Kidney epithelial cell (primary cell): ENCODE measurements at regions not wholly inside any gene's neighbourhood (a gene's known extent, or its start where the extent isn't known, plus 50 kb on each side); places are given as distances from the start of the nearest gene placed in this dataset.

Experiments used
- DNase-seq: peaks from one replicate; pipeline ENCODE4 v3.0.0-alpha.2; 2010; ENCODE audit warnings: low read depth
- H3K27me3 ChIP-seq: 2 replicates; pipeline ENCODE4 v1.6.0; 2011; ENCODE audit warnings: low read length; ENCODE audit not compliant: control insufficient read depth, insufficient read depth
- H3K36me3 ChIP-seq: 2 replicates; pipeline ENCODE4 v1.5.1; 2011; ENCODE audit warnings: low read length; ENCODE audit not compliant: control insufficient read depth, insufficient read depth
- H3K4me3 ChIP-seq: 2 replicates; pipeline ENCODE4 v1.5.1; 2011; ENCODE audit warnings: low read depth, mild to moderate bottlenecking, control low read depth, low read length
- TF ChIP-seq, protein P1 (sequence below): IDR thresholded peaks from 2 replicates; pipeline ENCODE4 v1.5.1; 2011; ENCODE audit warnings: mild to moderate bottlenecking, moderate library complexity, low read length, control low read depth, inconsistent platforms; ENCODE audit not compliant: insufficient read depth, poor library complexity, severe bottlenecking

- no peaks in the 10 kb centered on the region for H3K27me3 ChIP-seq
- no peak overlapping the region for H3K4me3 ChIP-seq
Observed at GRCh38 chr5:145551714-145552113, 283.4 kb downstream of the PRELID2 start.

GRCh38 chr5:145548097-145548496 lies 287.0 kb downstream of the PRELID2 start:
- TF ChIP-seq, protein P1, sequence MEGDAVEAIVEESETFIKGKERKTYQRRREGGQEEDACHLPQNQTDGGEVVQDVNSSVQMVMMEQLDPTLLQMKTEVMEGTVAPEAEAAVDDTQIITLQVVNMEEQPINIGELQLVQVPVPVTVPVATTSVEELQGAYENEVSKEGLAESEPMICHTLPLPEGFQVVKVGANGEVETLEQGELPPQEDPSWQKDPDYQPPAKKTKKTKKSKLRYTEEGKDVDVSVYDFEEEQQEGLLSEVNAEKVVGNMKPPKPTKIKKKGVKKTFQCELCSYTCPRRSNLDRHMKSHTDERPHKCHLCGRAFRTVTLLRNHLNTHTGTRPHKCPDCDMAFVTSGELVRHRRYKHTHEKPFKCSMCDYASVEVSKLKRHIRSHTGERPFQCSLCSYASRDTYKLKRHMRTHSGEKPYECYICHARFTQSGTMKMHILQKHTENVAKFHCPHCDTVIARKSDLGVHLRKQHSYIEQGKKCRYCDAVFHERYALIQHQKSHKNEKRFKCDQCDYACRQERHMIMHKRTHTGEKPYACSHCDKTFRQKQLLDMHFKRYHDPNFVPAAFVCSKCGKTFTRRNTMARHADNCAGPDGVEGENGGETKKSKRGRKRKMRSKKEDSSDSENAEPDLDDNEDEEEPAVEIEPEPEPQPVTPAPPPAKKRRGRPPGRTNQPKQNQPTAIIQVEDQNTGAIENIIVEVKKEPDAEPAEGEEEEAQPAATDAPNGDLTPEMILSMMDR, result no peak
- Histone ChIP-seq H3K4me3 (no peak overlapping the region), H3K36me3 (no peaks in the 10 kb centered on the region), H3K27me3 (no peaks in the 10 kb centered on the region)
- no peak for DNase-seq

More at GRCh38 chr5:145551714-145552113, 283.4 kb downstream of the PRELID2 start:
- TF ChIP-seq, protein P1, result no peak
- no peaks in the 10 kb centered on the region for H3K36me3 ChIP-seq
- no peak for DNase-seq

DNA sequence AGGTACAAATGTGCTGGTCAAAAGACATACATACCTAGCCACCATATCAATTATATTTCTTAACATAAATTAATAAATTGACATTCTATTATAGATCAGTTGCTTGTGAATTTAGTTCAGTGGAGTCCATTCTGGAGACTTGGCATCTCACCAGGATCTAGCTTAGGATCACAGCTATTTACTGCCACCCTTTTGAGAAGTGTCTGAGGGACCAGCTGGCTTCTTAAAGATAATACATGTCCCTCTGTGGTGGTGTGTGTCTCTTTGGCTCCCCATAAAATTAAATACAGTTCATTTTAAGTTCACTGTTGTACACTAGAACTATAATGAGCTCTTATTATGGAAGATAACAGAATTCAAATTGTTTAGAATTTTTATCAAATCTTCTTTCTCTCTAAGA lies 290.7 kb downstream of the PRELID2 start:
- H3K4me3 ChIP-seq, result no peak overlapping the region
- H3K27me3 ChIP-seq, result no peaks in the 10 kb centered on the region
- TF ChIP-seq, protein P1, result no peak
- H3K36me3 ChIP-seq, result no peaks in the 10 kb centered on the region
- no peak for DNase-seq

GRCh38 chr5:145543968-145544367 lies 291.2 kb downstream of the PRELID2 start:
- Histone ChIP-seq H3K4me3 (no peak overlapping the region), H3K27me3 (no peaks in the 10 kb centered on the region), H3K36me3 (no peaks in the 10 kb centered on the region)
- TF ChIP-seq, protein P1, result no peak
- DNase-seq, result no peak

DNA sequence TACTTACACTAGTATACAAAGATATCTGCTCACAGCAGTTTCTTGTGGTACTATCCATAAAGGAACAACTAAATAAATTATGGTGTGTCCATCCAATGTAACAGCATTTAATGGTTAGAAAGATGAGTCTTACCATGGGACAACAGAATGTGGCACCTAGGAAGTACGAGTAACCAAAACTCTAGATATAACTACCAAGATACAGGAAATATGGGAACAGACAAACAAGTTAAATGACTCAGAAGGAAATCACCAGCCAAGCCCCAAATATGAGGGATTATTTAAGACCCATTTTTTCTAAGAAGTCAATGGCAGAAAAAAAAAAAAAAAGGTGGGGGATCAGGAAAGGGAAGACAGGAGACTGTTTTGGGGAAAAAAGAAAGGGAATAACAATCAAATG lies 294.8 kb downstream of the PRELID2 start:
- TF ChIP-seq, protein P1, result no peak
- DNase-seq, result no peak
- H3K4me3 ChIP-seq, result no peak overlapping the region

GRCh38 chr5:145539201-145539600 lies 295.9 kb downstream of the PRELID2 start:
- DNase-seq, result no peak
- no peak overlapping the region for H3K4me3 ChIP-seq
- H3K27me3 ChIP-seq, result no peaks in the 10 kb centered on the region
- TF ChIP-seq, protein P1, result no peak
- no peaks in the 10 kb centered on the region for H3K36me3 ChIP-seq

More for the DNA sequence above, 294.8 kb downstream of the PRELID2 start:
- Histone ChIP-seq H3K27me3 (no peaks in the 10 kb centered on the region), H3K36me3 (no peaks in the 10 kb centered on the region)
